ENCODE measurements at regions not wholly inside any gene's neighbourhood (a gene's known extent, or its start where the extent isn't known, plus 50 kb on each side); places are given as distances from the start of the nearest gene placed in this dataset.

DNA sequence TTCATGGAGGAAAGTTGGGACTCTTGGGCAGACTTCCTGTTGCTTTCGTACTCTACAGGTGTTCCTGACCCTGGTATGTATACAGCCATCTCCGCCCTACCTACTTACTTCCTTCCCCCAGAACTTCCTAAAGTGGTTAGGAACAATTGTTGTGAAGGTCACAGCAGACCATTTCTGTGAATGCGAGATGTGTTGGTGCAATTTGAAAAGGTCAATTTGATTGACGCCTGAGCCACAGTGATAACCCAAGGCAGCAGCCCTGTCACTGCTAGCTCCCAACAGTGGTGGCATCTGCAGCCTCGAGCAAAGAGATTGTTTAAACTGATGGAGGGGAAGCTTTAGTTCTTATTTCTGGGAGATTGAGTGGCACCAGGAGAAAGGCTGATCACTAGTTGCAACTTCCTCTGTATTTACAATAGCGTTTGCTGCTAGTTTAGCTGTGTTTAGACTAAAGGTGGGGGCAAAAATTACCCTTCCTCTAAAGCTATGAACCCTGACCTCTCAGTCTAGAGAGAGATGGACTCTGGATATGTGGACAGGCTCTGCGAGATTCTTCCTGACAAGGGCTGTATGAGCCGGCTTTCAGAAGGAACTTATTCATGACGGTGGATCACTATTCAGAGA lies 78.3 kb upstream of the MAP4K3 start:
- H3K4me2 ChIP-seq (ENCODE audit: low read length) = no peak overlapping the region
- no peaks in the 10 kb centered on the region for H3K27me3 ChIP-seq (ENCODE audit: control insufficient read depth, insufficient read depth, low read length)
- H3K9me3 ChIP-seq (replicated peaks; ENCODE audit: low read length) = no peaks in the 10 kb centered on the region
- no peak overlapping the region for H3K9ac ChIP-seq (ENCODE audit: low read depth, low read length)
- peaks cover 42% of the 10 kb centered on the region for H3K4me1 ChIP-seq (ENCODE audit: control insufficient read depth, insufficient read depth, low read length)
- H3K36me3 ChIP-seq (ENCODE audit: insufficient read depth, low read length) = no peaks in the 10 kb centered on the region
- H3K4me3 ChIP-seq (ENCODE audit: low read length) = no peak overlapping the region

DNA sequence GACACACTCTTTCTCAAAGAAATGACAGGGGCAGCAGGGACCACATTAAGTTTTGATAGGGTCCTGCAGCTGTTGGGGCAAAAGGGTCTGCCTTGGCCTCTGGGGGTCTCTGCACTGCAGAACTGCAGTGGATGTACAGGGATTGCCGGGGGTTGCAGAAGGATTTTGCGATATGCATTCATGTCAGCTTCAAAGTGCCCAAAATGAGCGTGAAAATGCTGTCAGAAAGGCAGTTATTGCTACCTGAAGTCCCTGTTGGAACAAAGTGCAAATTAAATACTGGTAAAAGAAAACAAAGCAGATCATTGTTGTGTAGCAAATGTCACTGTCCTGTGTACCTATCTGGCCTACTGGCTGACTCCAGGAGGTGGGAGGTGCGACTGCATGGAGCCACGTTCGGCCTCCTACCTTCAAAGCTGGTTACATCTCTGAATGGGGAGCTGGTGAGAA lies 78.8 kb upstream of the MAP4K3 start:
- Histone ChIP-seq H3K4me1 (ENCODE audit: control insufficient read depth, insufficient read depth, low read length) (peaks cover 42% of the 10 kb centered on the region), H3K27me3 (ENCODE audit: control insufficient read depth, insufficient read depth, low read length) (no peaks in the 10 kb centered on the region), H3K4me2 (ENCODE audit: low read length) (no peak overlapping the region)

DNA sequence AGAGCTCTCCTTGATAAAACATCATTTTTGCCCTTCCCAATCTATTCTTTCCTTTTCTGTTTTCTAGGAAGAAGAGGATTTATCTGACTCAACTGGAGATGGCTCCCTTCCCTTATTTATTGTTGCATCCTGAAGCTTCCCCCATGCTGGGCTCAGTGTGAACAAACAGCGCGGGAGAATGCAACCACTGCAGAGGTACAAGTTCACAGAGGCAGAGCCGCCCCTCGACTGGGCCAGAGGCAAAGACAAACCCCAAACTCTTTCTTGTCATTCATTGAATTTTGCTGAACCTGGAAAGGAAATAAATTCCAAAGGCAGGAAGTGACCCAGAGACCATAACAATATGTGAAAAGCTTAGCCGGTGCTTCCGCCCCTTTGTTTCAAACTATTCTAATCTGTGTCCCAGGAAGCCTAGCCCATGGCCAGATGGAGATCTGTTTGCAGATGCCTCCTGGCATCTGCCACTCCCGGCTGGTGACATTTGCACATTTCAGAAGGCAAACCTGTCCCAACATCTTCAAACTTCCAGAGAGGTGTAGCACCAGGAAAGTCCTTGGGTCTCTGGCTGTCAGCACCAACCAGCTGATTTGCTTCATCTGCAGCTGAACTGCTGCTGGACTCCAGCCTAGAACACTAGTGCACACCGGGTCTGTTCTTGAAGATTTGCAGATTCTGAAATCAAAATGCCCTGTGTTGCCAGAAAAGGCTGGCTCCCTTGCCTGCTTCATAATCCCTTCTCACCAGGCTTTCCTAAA lies 79.4 kb upstream of the MAP4K3 start:
- H3K36me3 ChIP-seq (ENCODE audit: insufficient read depth, low read length) = no peaks in the 10 kb centered on the region
- peaks cover 42% of the 10 kb centered on the region for H3K4me1 ChIP-seq (ENCODE audit: control insufficient read depth, insufficient read depth, low read length)
- peaks cover 2% of the 10 kb centered on the region for H3K9me3 ChIP-seq (replicated peaks; ENCODE audit: low read length)
- peak overlapping the region; percentile 25 for H3K9ac ChIP-seq (ENCODE audit: low read depth, low read length)
- no peak overlapping the region for H3K4me2 ChIP-seq (ENCODE audit: low read length)
- H3K27me3 ChIP-seq (ENCODE audit: control insufficient read depth, insufficient read depth, low read length) = no peaks in the 10 kb centered on the region
- H3K4me3 ChIP-seq (ENCODE audit: low read length) = no peak overlapping the region

More for the DNA sequence above, 78.8 kb upstream of the MAP4K3 start:
- H3K36me3 ChIP-seq (ENCODE audit: insufficient read depth, low read length) = no peaks in the 10 kb centered on the region
- no peak overlapping the region for H3K4me3 ChIP-seq (ENCODE audit: low read length)
- H3K9me3 ChIP-seq (replicated peaks; ENCODE audit: low read length) = no peaks in the 10 kb centered on the region
- no peak overlapping the region for H3K9ac ChIP-seq (ENCODE audit: low read depth, low read length)

DNA sequence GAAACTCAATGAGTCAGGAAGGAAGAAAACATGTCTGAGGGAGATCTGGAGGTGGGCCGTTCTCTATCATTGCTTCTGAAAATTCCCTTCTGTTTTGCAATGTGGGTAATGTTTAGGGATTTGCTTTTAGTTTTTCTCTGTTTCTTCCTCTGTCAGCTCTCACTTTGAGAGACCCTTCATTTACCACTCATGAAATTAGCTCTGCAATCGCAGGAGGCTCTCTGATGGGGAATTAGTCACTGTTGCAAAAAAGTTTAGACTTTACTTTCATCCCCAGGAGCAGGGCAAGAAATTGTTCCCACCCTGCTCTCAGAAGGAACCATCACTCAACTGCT lies 80.0 kb upstream of the MAP4K3 start:
- no peak overlapping the region for H3K4me3 ChIP-seq (ENCODE audit: low read length)
- H3K4me1 ChIP-seq (ENCODE audit: control insufficient read depth, insufficient read depth, low read length) = peaks cover 38% of the 10 kb centered on the region
- no peak overlapping the region for H3K4me2 ChIP-seq (ENCODE audit: low read length)
- H3K9me3 ChIP-seq (replicated peaks; ENCODE audit: low read length) = peaks cover 6% of the 10 kb centered on the region
- peak overlapping the region; percentile 25 for H3K9ac ChIP-seq (ENCODE audit: low read depth, low read length)
- H3K27me3 ChIP-seq (ENCODE audit: control insufficient read depth, insufficient read depth, low read length) = no peaks in the 10 kb centered on the region
- no peaks in the 10 kb centered on the region for H3K36me3 ChIP-seq (ENCODE audit: insufficient read depth, low read length)

DNA sequence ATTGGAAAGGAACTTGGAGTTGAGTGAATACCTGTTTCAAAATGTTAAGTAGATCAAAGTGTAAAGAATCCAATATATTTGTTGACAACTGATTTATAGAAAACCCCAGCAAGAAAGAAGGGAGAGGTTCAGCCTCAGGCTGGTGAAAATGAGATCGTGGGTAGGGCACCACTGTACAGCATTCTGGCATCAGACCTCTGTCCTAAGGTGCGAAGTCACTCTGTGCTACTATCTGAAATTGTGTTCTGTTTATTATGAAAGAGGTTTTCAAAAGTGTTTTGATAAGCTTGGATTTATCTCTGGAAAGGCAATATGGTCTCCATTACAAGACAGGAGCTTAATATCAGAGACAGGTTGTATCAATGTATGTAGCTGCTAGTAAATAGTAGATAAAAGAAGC lies 80.5 kb upstream of the MAP4K3 start:
- Histone ChIP-seq H3K4me3 (ENCODE audit: low read length) (no peak overlapping the region), H3K9me3 (replicated peaks; ENCODE audit: low read length) (peaks cover 6% of the 10 kb centered on the region), H3K9ac (ENCODE audit: low read depth, low read length) (no peak overlapping the region), H3K4me1 (ENCODE audit: control insufficient read depth, insufficient read depth, low read length) (peaks cover 39% of the 10 kb centered on the region), H3K36me3 (ENCODE audit: insufficient read depth, low read length) (no peaks in the 10 kb centered on the region), H3K4me2 (ENCODE audit: low read length) (no peak overlapping the region), H3K27me3 (ENCODE audit: control insufficient read depth, insufficient read depth, low read length) (no peaks in the 10 kb centered on the region)

DNA sequence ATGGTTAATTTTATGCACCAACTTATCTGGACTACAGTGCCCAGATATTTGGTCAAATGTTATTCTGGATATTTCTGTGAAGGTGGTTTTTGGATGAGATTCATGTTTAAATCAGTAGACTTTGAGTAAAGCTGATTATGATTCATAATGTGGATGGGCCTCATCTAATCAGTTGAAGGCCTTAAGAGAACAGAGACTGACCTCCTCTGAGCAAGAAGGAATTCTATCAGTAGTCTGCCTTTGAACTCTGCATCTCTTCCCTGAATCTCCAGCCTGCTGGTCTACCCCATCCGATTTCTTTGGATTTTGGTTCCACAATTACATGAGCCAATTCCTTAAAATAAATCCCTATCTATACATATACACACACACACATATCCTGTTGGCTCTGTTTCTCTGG lies 82.8 kb upstream of the MAP4K3 start:
- no peaks in the 10 kb centered on the region for H3K36me3 ChIP-seq (ENCODE audit: insufficient read depth, low read length)
- peaks cover 6% of the 10 kb centered on the region for H3K9me3 ChIP-seq (replicated peaks; ENCODE audit: low read length)
- peaks cover 41% of the 10 kb centered on the region for H3K4me1 ChIP-seq (ENCODE audit: control insufficient read depth, insufficient read depth, low read length)
- no peak overlapping the region for H3K4me2 ChIP-seq (ENCODE audit: low read length)
- no peaks in the 10 kb centered on the region for H3K27me3 ChIP-seq (ENCODE audit: control insufficient read depth, insufficient read depth, low read length)
- no peak overlapping the region for H3K4me3 ChIP-seq (ENCODE audit: low read length)
- no peak overlapping the region for H3K9ac ChIP-seq (ENCODE audit: low read depth, low read length)

DNA sequence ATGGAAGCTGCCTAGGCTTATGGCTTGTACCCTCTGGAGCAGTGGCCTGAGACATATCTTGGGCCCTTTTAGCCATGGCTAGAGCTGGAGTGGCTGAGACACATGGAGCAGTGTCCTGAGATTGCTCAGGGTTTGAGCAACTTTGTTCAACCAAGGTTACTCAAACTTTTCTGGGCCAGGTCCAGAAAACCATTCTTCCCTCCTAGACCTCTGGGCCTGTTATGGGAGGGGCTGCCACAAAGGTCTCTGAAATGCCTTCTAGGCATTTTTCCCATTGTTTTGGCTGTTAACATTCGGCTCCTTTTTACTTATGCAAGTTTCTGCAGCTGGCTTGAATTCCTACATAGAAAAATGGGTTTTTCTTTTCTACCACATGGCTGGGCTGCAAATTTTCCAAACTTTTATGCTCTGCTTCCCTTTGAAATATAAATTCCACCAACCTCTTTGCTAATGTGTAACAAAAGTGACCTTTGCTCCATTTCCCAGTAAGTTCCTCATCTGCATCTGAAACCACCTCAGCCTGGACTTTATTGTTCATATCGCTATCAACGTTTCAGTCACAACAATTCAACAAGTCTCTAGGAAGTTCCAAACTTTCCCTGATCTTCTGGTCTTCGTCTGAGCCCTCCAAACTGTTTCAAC lies 84.9 kb upstream of the MAP4K3 start:
- Histone ChIP-seq H3K4me3 (ENCODE audit: low read length) (no peak overlapping the region), H3K4me2 (ENCODE audit: low read length) (no peak overlapping the region), H3K36me3 (ENCODE audit: insufficient read depth, low read length) (no peaks in the 10 kb centered on the region), H3K9ac (ENCODE audit: low read depth, low read length) (no peak overlapping the region), H3K27me3 (ENCODE audit: control insufficient read depth, insufficient read depth, low read length) (no peaks in the 10 kb centered on the region), H3K9me3 (replicated peaks; ENCODE audit: low read length) (peaks cover 6% of the 10 kb centered on the region), H3K4me1 (ENCODE audit: control insufficient read depth, insufficient read depth, low read length) (peaks cover 42% of the 10 kb centered on the region)

DNA sequence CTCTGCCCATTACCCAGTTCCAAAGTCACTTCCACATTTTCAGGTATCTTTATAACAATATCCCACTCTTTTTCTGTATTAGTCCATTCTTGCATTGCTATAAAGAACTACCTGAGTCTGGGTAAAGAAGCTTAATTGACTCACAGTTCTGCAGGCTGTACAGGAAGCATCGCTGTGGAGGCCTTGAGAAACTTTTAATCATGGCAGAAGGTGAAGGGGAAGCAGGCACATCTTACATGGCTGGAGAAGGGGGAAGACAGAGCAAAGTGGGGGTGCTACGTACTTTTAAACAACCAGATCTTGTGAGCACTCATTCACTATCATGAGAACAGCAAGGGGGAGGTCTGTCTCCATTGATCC lies 85.4 kb upstream of the MAP4K3 start:
- Histone ChIP-seq H3K36me3 (ENCODE audit: insufficient read depth, low read length) (no peaks in the 10 kb centered on the region), H3K4me3 (ENCODE audit: low read length) (no peak overlapping the region), H3K9me3 (replicated peaks; ENCODE audit: low read length) (peaks cover 6% of the 10 kb centered on the region), H3K9ac (ENCODE audit: low read depth, low read length) (peak overlapping the region; percentile 69), H3K4me2 (ENCODE audit: low read length) (no peak overlapping the region), H3K4me1 (ENCODE audit: control insufficient read depth, insufficient read depth, low read length) (peaks cover 37% of the 10 kb centered on the region), H3K27me3 (ENCODE audit: control insufficient read depth, insufficient read depth, low read length) (no peaks in the 10 kb centered on the region)

DNA sequence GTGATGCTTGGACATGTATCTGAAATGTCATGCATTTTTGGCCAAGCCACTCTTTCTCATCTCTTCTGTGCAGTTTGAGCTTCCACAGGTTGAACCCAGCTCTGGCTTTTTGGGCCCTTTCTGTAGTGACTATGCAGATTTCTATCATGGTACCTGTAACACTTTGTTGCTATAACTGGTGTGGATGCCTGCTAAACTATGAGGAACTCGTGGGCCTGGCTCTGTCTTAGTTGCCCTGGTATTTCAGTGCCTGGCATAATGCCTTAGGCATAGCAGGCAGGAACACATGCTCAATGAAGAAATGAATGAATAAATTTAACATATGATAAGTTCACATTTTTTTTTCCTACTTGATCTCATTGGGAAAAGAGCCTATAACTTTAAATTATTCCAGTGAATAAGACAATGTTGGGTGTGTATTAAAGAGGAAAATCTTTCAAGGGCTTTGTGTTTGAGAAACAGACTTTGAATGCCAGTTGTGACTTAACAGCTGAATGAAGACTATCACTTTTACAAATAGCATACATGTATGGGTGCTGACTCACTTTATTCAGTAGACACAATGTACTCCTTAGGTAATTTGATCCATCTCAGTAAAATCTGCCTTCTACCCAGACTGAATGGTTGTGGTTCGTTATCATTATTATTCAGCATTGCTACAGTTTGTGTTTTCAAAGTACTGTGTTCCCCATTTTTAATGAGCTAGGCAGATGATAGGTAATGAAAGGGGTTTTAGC lies 86.4 kb upstream of the MAP4K3 start:
- no peaks in the 10 kb centered on the region for H3K36me3 ChIP-seq (ENCODE audit: insufficient read depth, low read length)
- H3K4me1 ChIP-seq (ENCODE audit: control insufficient read depth, insufficient read depth, low read length) = peaks cover 34% of the 10 kb centered on the region
- peak overlapping the region; percentile 71 for H3K4me2 ChIP-seq (ENCODE audit: low read length)
- H3K9ac ChIP-seq (ENCODE audit: low read depth, low read length) = peak overlapping the region; percentile 79
- peak overlapping the region; percentile 37 for H3K4me3 ChIP-seq (ENCODE audit: low read length)
- H3K27me3 ChIP-seq (ENCODE audit: control insufficient read depth, insufficient read depth, low read length) = no peaks in the 10 kb centered on the region
- H3K9me3 ChIP-seq (replicated peaks; ENCODE audit: low read length) = peaks cover 6% of the 10 kb centered on the region

DNA sequence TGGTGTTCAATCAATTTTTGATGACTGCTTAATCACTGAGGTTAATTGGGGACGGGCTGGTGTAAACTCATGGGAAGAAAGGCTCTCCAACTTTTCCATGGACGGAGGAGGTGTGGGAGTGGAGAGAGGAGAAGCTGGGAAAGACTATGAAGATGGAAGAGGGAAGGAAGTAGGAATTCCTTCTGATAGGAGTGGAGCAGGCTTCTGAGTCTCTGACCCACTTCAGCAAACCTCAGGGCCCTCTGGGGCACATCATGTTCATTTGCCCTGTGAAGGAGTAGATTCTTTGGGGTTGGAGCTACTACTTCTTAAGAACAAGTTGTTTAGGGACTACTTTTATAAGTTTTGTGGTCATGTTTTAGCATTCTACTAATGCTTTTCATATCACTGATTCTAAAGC lies 87.0 kb upstream of the MAP4K3 start:
- peaks cover 6% of the 10 kb centered on the region for H3K9me3 ChIP-seq (replicated peaks; ENCODE audit: low read length)
- peaks cover 34% of the 10 kb centered on the region for H3K4me1 ChIP-seq (ENCODE audit: control insufficient read depth, insufficient read depth, low read length)
- H3K4me2 ChIP-seq (ENCODE audit: low read length) = peak overlapping the region; percentile 70
- peak overlapping the region; percentile 35 for H3K4me3 ChIP-seq (ENCODE audit: low read length)
- no peaks in the 10 kb centered on the region for H3K36me3 ChIP-seq (ENCODE audit: insufficient read depth, low read length)
- no peaks in the 10 kb centered on the region for H3K27me3 ChIP-seq (ENCODE audit: control insufficient read depth, insufficient read depth, low read length)
- H3K9ac ChIP-seq (ENCODE audit: low read depth, low read length) = peak overlapping the region; percentile 79
